Endothelial cell of umbilical vein (primary cell): ENCODE measurements at regions not wholly inside any gene's neighbourhood (a gene's known extent, or its start where the extent isn't known, plus 50 kb on each side); places are given as distances from the start of the nearest gene placed in this dataset.

ENCODE experiments used
- BruUV-seq: library from RNA; stranded (reverse); fragments of 400-500 nt; replicated peaks from 2 replicates; lab custom pipeline; 2021; lab: Mats Ljungman, UMichigan
- CTCF ChIA-PET: fragments of 300-600, 350-600 bp; sonication (Branson Sonifier 250); formaldehyde crosslinking; loops from one replicate; lab custom pipeline; 2021; ENCODE audit warnings: antibody characterized with exemption, inconsistent platforms; lab: Charles Lee
- POLR2A ChIA-PET: fragments of 300-600, 350-600 bp; sonication (Branson Sonifier 250); formaldehyde crosslinking; loops from one replicate; lab custom pipeline; 2021; ENCODE audit warnings: antibody characterized with exemption, inconsistent platforms; lab: Charles Lee
- DNase-seq: peaks from one replicate; pipeline ENCODE4 v3.0.0-alpha.2; 2011; ENCODE audit warnings: low read depth, low spot score
- FAIRE-seq: peaks from 2 replicates; lab custom pipeline; 2011; peaks lifted over from hg19 to GRCh38; lab: Jason Lieb, UNC
- H2AFZ ChIP-seq: 2 replicates; pipeline ENCODE4 v1.6.0; 2012; ENCODE audit warnings: low read depth, low read length, control low read depth, inconsistent platforms
- H3K27ac ChIP-seq: 2 replicates; pipeline ENCODE4 v1.5.1; 2011; ENCODE audit warnings: low read depth, mild to moderate bottlenecking, control low read depth, low read length, moderate library complexity; ENCODE audit not compliant: insufficient read depth
- H3K27me3 ChIP-seq, 2 experiments: 2 replicates each; pipeline versions ENCODE4 v1.6.0 to v1.6.1; 2011; ENCODE audit warnings: low read length in 2 of 2, mixed read lengths in 1 of 2; ENCODE audit not compliant: control insufficient read depth in 2 of 2, insufficient read depth in 2 of 2
- H3K36me3 ChIP-seq, 2 experiments: 2 replicates in 1 of 2; 3 replicates in 1 of 2; pipeline ENCODE4 v1.5.1; 2011; ENCODE audit warnings: low read length in 2 of 2, mild to moderate bottlenecking in 1 of 2, moderate library complexity in 1 of 2; ENCODE audit not compliant: control insufficient read depth in 2 of 2, insufficient read depth in 2 of 2; ENCODE audit errors: extremely low read depth in 1 of 2
- H3K4me1 ChIP-seq: 3 replicates; pipeline ENCODE4 v1.5.1; 2011; ENCODE audit warnings: mild to moderate bottlenecking, low read length; ENCODE audit not compliant: control insufficient read depth, insufficient read depth; ENCODE audit errors: extremely low read depth
- H3K4me2 ChIP-seq: 2 replicates; pipeline ENCODE4 v1.6.1; 2011; ENCODE audit warnings: low read length, control low read depth, mixed read lengths; ENCODE audit not compliant: insufficient read depth
- H3K4me3 ChIP-seq, 3 experiments: fragments of 200-600 bp in 1 of 3; sonication (generic), shearing (Covaris generic) in 1 of 3; replicated peaks in 1 of 3; 2 replicates each; pipeline ENCODE4 v1.5.1; 2011 to 2016; ENCODE audit warnings: control low read depth in 3 of 3, low read length in 3 of 3, mild to moderate bottlenecking in 2 of 3, inconsistent platforms in 1 of 3, low read depth in 1 of 3, moderate library complexity in 1 of 3; ENCODE audit not compliant: insufficient read depth in 1 of 3
- H3K79me2 ChIP-seq: 2 replicates; pipeline ENCODE4 v1.6.0; 2012; ENCODE audit warnings: low read length, inconsistent platforms; ENCODE audit not compliant: control insufficient read depth, insufficient read depth
- H3K9ac ChIP-seq: replicated peaks from 2 replicates; pipeline ENCODE3; 2011; ENCODE audit warnings: low read length, control low read depth; ENCODE audit not compliant: insufficient read depth; ENCODE audit errors: extremely low read depth
- H3K9me1 ChIP-seq: replicated peaks from 3 replicates; pipeline ENCODE4 v1.6.0; 2011; ENCODE audit warnings: mild to moderate bottlenecking, low read length; ENCODE audit not compliant: control insufficient read depth, insufficient read depth; ENCODE audit errors: extremely low read depth
- H3K9me3 ChIP-seq: replicated peaks from 2 replicates; pipeline ENCODE4 v1.5.1; 2012; ENCODE audit warnings: low read length, inconsistent platforms; ENCODE audit not compliant: control insufficient read depth, insufficient read depth
- H4K20me1 ChIP-seq: replicated peaks from 2 replicates; pipeline ENCODE3; 2011; ENCODE audit warnings: mild to moderate bottlenecking, low read length; ENCODE audit not compliant: control insufficient read depth, insufficient read depth; ENCODE audit errors: extremely low read depth
- CTCF ChIP-seq, 2 donors: IDR thresholded peaks; 1 replicate in 1 of 2; 2 replicates in 1 of 2; pipeline ENCODE4 v1.5.1; 2011; ENCODE audit warnings: low read length in 2 of 2, mild to moderate bottlenecking in 2 of 2, moderate library complexity in 2 of 2, control low read depth in 1 of 2, inconsistent platforms in 1 of 2, low read depth in 1 of 2; ENCODE audit not compliant: insufficient read depth in 1 of 2; ENCODE audit errors: extremely low read depth in 1 of 2
- EZH2 ChIP-seq: IDR thresholded peaks from 2 replicates; pipeline ENCODE4 v1.6.1; 2012; ENCODE audit warnings: borderline replicate concordance, low read depth, mild to moderate bottlenecking, moderate library complexity, low read length, inconsistent platforms; ENCODE audit not compliant: severe bottlenecking
- FOS ChIP-seq: IDR thresholded peaks from 2 replicates; pipeline ENCODE4 v1.6.1; 2011; ENCODE audit warnings: mild to moderate bottlenecking, low read length, moderate library complexity, borderline replicate concordance; ENCODE audit not compliant: insufficient read depth
- GATA2 ChIP-seq: IDR thresholded peaks from 2 replicates; pipeline ENCODE4 v1.7.0; 2011; ENCODE audit warnings: low read depth, mild to moderate bottlenecking, moderate library complexity, mixed read lengths, low read length; ENCODE audit not compliant: insufficient read length, insufficient read depth
- JUN ChIP-seq: IDR thresholded peaks from 2 replicates; pipeline ENCODE4 v1.6.1; 2011; ENCODE audit warnings: borderline replicate concordance, low read depth; ENCODE audit not compliant: insufficient read length, insufficient read depth
- MAX ChIP-seq: IDR thresholded peaks from 2 replicates; pipeline ENCODE4 v1.6.1; 2011; ENCODE audit not compliant: insufficient read depth, insufficient read length
- MYC ChIP-seq: IDR thresholded peaks from one replicate; pipeline ENCODE4 v1.6.1; 2011; ENCODE audit warnings: mild to moderate bottlenecking, low read depth, low read length
- POLR2A ChIP-seq: IDR thresholded peaks from 2 replicates; pipeline ENCODE4 v1.6.1; 2012; ENCODE audit warnings: low read depth, mild to moderate bottlenecking, control low read depth, low read length
- POLR2AphosphoS5 ChIP-seq: IDR thresholded peaks from 2 replicates; pipeline ENCODE4 v1.6.1; 2012; ENCODE audit warnings: low read depth, mild to moderate bottlenecking, control low read depth, low read length, moderate library complexity; ENCODE audit not compliant: insufficient read depth
- dilution Hi-C: fragments of 300-500 bp; cut with MboI; formaldehyde crosslinking; loops from one replicate; pipeline ENCODE4 v1.15.0; 2019; ENCODE audit warnings: low sequenced_read_pairs; ENCODE audit not compliant: extremely low pct_ligation_motif_present
- intact Hi-C: fragments of 100-400 bp; cut with micrococcal nuclease; formaldehyde crosslinking; loops from one replicate; pipeline ENCODE4 v1.10.0; 2022

- Histone ChIP-seq H3K4me2 (no peak overlapping the region), H3K4me1 (no peaks in the 10 kb centered on the region), H3K36me3 (no peaks in the 10 kb centered on the region), H3K9ac (no peak overlapping the region), H4K20me1 (no peaks in the 10 kb centered on the region), H3K27ac (no peak overlapping the region), H3K79me2 (no peaks in the 10 kb centered on the region), H2AFZ (no peak overlapping the region), H3K9me1 (no peaks in the 10 kb centered on the region), H3K4me3 (no peak overlapping the region), H3K27me3 (peaks cover 22 to 28% of the 10 kb centered on the region in 2 experiments), H3K9me3 (no peaks in the 10 kb centered on the region)
- BruUV-seq, result no TSS peak
- ChIA-PET CTCF (interaction anchor here (0.6 to 5.5 kb wide), 15 partner anchors 11 to 515 kb away, joined by 3 to 96 read pairs (median 6); no protein-coding TSS in a partner anchor), POLR2A (no interaction called here)
- FAIRE-seq, result no peak
- TF ChIP-seq JUN (no peak), EZH2 (no peak), FOS (no peak), MAX (no peak), POLR2AphosphoS5 (no peak), POLR2A (no peak), CTCF (IDR thresholded peaks at IDR 0.05; ENCODE audit: extremely low read depth in 1 of 2, insufficient read depth in 1 of 2, low read depth in 1 of 2, low read length in 2 of 2) (no peak), GATA2 (no peak), MYC (no peak)
- dilution Hi-C loops, result no loop called here
- DNase-seq, result no peak
- intact Hi-C loops, result no loop called here
Observed at GRCh38 chr11:76723142-76723541, 52.6 kb upstream of the LRRC32 start.
